Stimulated activated CD8-positive, alpha-beta memory T cell treated with anti-CD3 and anti-CD28 coated beads, Interleukin-15, amount 100 ng/mL, for 1 hour (primary cell): ENCODE measurements at regions not wholly inside any gene's neighbourhood (a gene's known extent, or its start where the extent isn't known, plus 50 kb on each side); places are given as distances from the start of the nearest gene placed in this dataset.

Experiments used
- DNase-seq: peaks from one replicate; pipeline ENCODE4 v3.0.0-alpha.2; 2020; ENCODE audit warnings: low read depth

- no peak for DNase-seq
Measured at GRCh38 chr10:75294518-75294865, 58.7 kb upstream of the COMTD1 start.

DNA sequence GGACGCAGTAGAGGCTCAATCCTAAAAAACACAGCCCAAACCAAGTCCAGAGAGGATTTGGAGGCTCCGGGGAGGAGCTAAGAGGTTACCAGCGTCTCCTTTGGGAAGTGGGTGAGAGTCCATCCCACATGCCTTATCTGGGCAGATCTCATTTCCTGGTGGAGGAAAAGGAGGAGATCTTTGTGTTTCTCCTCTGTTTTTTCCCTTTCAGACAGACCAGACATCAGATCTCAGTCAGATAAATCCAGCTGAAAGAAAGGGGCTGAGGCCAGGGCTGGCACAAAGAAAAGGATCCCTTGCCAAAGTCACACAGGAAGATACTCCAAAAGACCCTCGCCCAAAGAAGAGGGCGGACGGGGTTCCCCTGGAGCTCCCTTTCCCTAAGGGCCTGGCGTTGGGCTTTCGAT lies 58.3 kb upstream of the COMTD1 start:
- no peak for DNase-seq

DNA sequence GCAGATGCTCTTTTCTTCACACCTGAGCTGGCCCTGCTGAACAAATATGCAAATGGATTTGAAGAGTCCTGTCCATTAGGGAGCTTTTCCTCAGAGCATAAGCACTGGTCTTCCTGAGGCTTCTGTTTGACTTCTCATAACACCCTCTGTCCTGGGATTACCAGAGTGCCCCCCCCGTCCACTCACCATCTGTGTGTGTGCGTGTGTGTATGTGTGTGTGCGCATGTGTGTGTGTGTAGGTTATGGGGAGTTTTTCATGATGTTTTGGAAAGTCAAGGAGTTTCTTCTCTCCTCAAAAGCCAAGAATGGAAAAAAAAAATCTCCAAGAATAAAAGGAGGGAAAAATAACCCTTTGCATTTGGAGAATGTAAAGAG lies 57.7 kb upstream of the COMTD1 start:
- DNase-seq: no peak

GRCh38 chr10:75292794-75293445 lies 57.2 kb upstream of the COMTD1 start:
- no peak for DNase-seq

DNA sequence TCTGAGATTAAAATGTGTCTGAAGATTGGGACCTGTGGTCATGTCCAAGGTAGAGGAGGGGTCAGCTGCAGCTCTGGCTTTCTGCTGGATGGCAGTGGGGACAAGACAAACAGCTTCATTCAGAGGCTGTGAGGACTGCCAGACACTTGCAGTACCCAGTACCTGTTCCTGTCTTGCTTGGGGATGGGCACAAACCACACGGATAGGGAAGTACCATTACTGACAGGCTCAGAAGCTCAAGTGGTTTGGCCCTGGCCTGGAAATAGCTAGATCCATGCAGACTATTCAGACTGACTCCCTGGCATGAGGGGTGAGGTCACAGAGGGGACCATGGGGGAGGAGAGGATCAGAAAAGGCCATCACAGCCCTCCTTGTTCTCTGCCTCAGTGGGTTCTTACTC lies 56.0 kb upstream of the COMTD1 start:
- DNase-seq: no peak

GRCh38 chr10:75288140-75288711 lies 52.5 kb upstream of the COMTD1 start:
- no peak for DNase-seq

GRCh38 chr10:75287697-75288096 lies 51.9 kb upstream of the COMTD1 start:
- no peak for DNase-seq

DNA sequence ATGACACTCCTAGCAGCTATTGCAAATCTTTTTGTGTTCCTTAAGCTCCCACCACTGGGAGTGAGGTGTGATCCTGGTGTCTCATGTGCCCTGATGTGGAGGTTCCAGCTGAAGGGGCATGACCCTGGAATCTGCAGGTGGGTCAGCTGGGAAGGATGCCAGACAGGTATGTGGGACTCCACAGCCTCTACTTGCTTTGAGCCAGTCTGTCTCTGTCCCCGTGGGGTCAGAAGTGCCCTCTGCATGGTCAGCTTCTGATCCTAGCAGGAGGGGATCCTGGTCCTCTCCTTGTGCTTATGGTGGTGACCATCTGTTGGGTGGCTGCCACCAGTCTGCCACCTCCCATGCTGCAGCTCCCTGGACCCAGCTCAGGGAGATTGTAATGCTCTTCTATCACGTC lies 51.1 kb upstream of the COMTD1 start:
- DNase-seq: no peak
